ENCODE measurements at regions not wholly inside any gene's neighbourhood (a gene's known extent, or its start where the extent isn't known, plus 50 kb on each side); places are given as distances from the start of the nearest gene placed in this dataset.

DNA sequence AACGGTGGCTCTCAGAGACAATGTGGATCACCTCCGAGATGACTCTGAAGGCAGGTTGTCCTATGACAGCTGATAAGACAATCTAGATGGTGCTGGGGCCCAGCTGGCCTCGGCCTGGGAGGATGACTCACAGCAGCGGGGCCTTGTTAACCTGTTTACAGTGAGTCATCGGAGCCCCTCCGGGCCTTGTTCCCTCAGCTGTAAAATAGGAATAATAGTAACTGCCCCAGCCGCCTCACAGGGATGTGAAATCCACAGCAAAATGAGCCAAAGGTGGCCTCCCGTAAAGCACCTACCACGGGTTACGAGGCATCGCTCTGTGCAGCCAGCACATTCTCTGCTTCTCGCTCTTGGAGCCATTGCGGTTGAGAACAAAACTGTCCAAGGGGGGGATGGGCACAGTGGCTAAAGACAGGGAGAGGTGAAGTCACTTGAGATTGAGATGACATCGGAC lies 88.6 kb upstream of the RASGRF1 start (continued):
- TF ChIP-seq, protein P1, sequence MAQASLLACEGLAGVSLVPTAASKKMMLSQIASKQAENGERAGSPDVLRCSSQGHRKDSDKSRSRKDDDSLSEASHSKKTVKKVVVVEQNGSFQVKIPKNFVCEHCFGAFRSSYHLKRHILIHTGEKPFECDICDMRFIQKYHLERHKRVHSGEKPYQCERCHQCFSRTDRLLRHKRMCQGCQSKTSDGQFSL (CRISPR knock-in tag; IDR thresholded peaks at IDR 0.05) = no peak
- TF ChIP-seq, protein P1 (tag; IDR thresholded peaks at IDR 0.05) = no peak
- TF ChIP-seq, protein P2, sequence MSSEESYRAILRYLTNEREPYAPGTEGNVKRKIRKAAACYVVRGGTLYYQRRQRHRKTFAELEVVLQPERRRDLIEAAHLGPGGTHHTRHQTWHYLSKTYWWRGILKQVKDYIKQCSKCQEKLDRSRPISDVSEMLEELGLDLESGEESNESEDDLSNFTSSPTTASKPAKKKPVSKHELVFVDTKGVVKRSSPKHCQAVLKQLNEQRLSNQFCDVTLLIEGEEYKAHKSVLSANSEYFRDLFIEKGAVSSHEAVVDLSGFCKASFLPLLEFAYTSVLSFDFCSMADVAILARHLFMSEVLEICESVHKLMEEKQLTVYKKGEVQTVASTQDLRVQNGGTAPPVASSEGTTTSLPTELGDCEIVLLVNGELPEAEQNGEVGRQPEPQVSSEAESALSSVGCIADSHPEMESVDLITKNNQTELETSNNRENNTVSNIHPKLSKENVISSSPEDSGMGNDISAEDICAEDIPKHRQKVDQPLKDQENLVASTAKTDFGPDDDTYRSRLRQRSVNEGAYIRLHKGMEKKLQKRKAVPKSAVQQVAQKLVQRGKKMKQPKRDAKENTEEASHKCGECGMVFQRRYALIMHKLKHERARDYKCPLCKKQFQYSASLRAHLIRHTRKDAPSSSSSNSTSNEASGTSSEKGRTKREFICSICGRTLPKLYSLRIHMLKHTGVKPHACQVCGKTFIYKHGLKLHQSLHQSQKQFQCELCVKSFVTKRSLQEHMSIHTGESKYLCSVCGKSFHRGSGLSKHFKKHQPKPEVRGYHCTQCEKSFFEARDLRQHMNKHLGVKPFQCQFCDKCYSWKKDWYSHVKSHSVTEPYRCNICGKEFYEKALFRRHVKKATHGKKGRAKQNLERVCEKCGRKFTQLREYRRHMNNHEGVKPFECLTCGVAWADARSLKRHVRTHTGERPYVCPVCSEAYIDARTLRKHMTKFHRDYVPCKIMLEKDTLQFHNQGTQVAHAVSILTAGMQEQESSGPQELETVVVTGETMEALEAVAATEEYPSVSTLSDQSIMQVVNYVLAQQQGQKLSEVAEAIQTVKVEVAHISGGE (CRISPR knock-in tag; IDR thresholded peaks at IDR 0.05) = no peak
- TF ChIP-seq NR4A1 (CRISPR knock-in tag; IDR thresholded peaks at IDR 0.05) (no peak), NR4A1 (tag; IDR thresholded peaks at IDR 0.05) (no peak), ZNF696 (CRISPR knock-in tag; conservative IDR thresholded peaks at IDR 0.05) (no peak), POLR3A (IDR thresholded peaks at IDR 0.05; ENCODE audit: borderline replicate concordance, extremely low read depth, insufficient read depth, insufficient read length) (no peak), CCAR2 (IDR thresholded peaks at IDR 0.05; ENCODE audit: low read depth, low read length) (no peak), HEY1 (CRISPR knock-in tag; IDR thresholded peaks at IDR 0.05; ENCODE audit: borderline replicate concordance) (no peak), SP2 (IDR thresholded peaks at IDR 0.05; ENCODE audit: extremely low read depth, low read depth, low read length, poor library complexity, severe bottlenecking) (no peak), ZNF324 (CRISPR knock-in tag; IDR thresholded peaks at IDR 0.05) (no peak), RBM34 (IDR thresholded peaks at IDR 0.05; ENCODE audit: borderline replicate concordance, insufficient read depth, low read length) (no peak), SRF (CRISPR knock-in tag; IDR thresholded peaks at IDR 0.05) (no peak), HDAC3 (IDR thresholded peaks at IDR 0.05; ENCODE audit: borderline replicate concordance, partially characterized antibody) (no peak), ZNF444 (CRISPR knock-in tag; IDR thresholded peaks at IDR 0.05) (no peak)
- TF ChIP-seq, protein P3, sequence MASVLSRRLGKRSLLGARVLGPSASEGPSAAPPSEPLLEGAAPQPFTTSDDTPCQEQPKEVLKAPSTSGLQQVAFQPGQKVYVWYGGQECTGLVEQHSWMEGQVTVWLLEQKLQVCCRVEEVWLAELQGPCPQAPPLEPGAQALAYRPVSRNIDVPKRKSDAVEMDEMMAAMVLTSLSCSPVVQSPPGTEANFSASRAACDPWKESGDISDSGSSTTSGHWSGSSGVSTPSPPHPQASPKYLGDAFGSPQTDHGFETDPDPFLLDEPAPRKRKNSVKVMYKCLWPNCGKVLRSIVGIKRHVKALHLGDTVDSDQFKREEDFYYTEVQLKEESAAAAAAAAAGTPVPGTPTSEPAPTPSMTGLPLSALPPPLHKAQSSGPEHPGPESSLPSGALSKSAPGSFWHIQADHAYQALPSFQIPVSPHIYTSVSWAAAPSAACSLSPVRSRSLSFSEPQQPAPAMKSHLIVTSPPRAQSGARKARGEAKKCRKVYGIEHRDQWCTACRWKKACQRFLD (CRISPR knock-in tag; IDR thresholded peaks at IDR 0.05) = no peak
- TF ChIP-seq, protein P4, sequence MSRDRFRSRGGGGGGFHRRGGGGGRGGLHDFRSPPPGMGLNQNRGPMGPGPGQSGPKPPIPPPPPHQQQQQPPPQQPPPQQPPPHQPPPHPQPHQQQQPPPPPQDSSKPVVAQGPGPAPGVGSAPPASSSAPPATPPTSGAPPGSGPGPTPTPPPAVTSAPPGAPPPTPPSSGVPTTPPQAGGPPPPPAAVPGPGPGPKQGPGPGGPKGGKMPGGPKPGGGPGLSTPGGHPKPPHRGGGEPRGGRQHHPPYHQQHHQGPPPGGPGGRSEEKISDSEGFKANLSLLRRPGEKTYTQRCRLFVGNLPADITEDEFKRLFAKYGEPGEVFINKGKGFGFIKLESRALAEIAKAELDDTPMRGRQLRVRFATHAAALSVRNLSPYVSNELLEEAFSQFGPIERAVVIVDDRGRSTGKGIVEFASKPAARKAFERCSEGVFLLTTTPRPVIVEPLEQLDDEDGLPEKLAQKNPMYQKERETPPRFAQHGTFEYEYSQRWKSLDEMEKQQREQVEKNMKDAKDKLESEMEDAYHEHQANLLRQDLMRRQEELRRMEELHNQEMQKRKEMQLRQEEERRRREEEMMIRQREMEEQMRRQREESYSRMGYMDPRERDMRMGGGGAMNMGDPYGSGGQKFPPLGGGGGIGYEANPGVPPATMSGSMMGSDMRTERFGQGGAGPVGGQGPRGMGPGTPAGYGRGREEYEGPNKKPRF (IDR thresholded peaks at IDR 0.05; ENCODE audit: low read depth, low read length) = no peak
- TF ChIP-seq, protein P5, sequence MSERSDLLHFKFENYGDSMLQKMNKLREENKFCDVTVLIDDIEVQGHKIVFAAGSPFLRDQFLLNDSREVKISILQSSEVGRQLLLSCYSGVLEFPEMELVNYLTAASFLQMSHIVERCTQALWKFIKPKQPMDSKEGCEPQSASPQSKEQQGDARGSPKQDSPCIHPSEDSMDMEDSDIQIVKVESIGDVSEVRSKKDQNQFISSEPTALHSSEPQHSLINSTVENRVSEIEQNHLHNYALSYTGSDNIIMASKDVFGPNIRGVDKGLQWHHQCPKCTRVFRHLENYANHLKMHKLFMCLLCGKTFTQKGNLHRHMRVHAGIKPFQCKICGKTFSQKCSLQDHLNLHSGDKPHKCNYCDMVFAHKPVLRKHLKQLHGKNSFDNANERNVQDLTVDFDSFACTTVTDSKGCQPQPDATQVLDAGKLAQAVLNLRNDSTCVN (CRISPR knock-in tag; IDR thresholded peaks at IDR 0.05) = no peak
